ENCODE measurements at regions not wholly inside any gene's neighbourhood (a gene's known extent, or its start where the extent isn't known, plus 50 kb on each side); places are given as distances from the start of the nearest gene placed in this dataset.

- DNase-seq: no peak
Measured at GRCh38 chr9:99722877-99723276, 98.8 kb upstream of the NR4A3 start.

GRCh38 chr9:99724640-99725039, 97.0 kb upstream of the NR4A3 start:
- DNase-seq: no peak

GRCh38 chr9:99725852-99726251, 95.8 kb upstream of the NR4A3 start:
- DNase-seq: no peak

GRCh38 chr9:99726758-99727157, 94.9 kb upstream of the NR4A3 start:
- no peak for DNase-seq

GRCh38 chr9:99730062-99730461, 91.6 kb upstream of the NR4A3 start:
- DNase-seq: no peak

GRCh38 chr9:99731950-99732349, 89.7 kb upstream of the NR4A3 start:
- no peak for DNase-seq

GRCh38 chr9:99732715-99733114, 89.0 kb upstream of the NR4A3 start:
- no peak for DNase-seq

GRCh38 chr9:99735041-99735440, 86.6 kb upstream of the NR4A3 start:
- no peak for DNase-seq

- no peak for DNase-seq
Measured at GRCh38 chr9:99736291-99736690, 85.4 kb upstream of the NR4A3 start.

GRCh38 chr9:99737649-99738048, 84.0 kb upstream of the NR4A3 start:
- DNase-seq: no peak

- no peak for DNase-seq
Measured at GRCh38 chr9:99743006-99743405, 78.7 kb upstream of the NR4A3 start.

GRCh38 chr9:99743455-99743854, 78.2 kb upstream of the NR4A3 start:
- no peak for DNase-seq

- no peak for DNase-seq
Measured at GRCh38 chr9:99744132-99744531, 77.6 kb upstream of the NR4A3 start.

GRCh38 chr9:99745085-99745484, 76.6 kb upstream of the NR4A3 start:
- DNase-seq: no peak

- no peak for DNase-seq
Measured at GRCh38 chr9:99746406-99746805, 75.3 kb upstream of the NR4A3 start.

GRCh38 chr9:99748266-99748665, 73.4 kb upstream of the NR4A3 start:
- DNase-seq: no peak

GRCh38 chr9:99748676-99749075, 73.0 kb upstream of the NR4A3 start:
- no peak for DNase-seq

GRCh38 chr9:99749641-99750040, 72.0 kb upstream of the NR4A3 start:
- DNase-seq: no peak

- DNase-seq: no peak
Measured at GRCh38 chr9:99750526-99750925, 71.2 kb upstream of the NR4A3 start.

GRCh38 chr9:99752417-99753109, 69.1 kb upstream of the NR4A3 start:
- DNase-seq: no peak

- DNase-seq: no peak
Measured at GRCh38 chr9:99753436-99753835, 68.2 kb upstream of the NR4A3 start.

- DNase-seq: no peak
Measured at GRCh38 chr9:99760421-99760820, 61.3 kb upstream of the NR4A3 start.

- no peak for DNase-seq
Measured at GRCh38 chr9:99762470-99762869, 59.2 kb upstream of the NR4A3 start.

Measured in CD4-positive, alpha-beta T cell treated with Interleukin-17A for 4 hours (primary cell).